ENCODE measurements at regions not wholly inside any gene's neighbourhood (a gene's known extent, or its start where the extent isn't known, plus 50 kb on each side); places are given as distances from the start of the nearest gene placed in this dataset.

- TF ChIP-seq EGR1 (IDR thresholded peaks at IDR 0.05) (no peak), EP300 (IDR thresholded peaks at IDR 0.05; ENCODE audit: borderline replicate concordance) (no peak), MAX (IDR thresholded peaks at IDR 0.05) (no peak)
Observed at GRCh38 chr12:89216211-89216952, 135.9 kb downstream of the DUSP6 start.

GRCh38 chr12:89215196-89215595, 137.1 kb downstream of the DUSP6 start:
- TF ChIP-seq EGR1 (IDR thresholded peaks at IDR 0.05) (no peak), CREB1 (IDR thresholded peaks at IDR 0.05; ENCODE audit: low read depth) (no peak), NFIC (IDR thresholded peaks at IDR 0.05) (no peak), USF1 (IDR thresholded peaks at IDR 0.05) (no peak), TAF1 (IDR thresholded peaks at IDR 0.05; ENCODE audit: low read depth) (no peak), ZBTB7A (IDR thresholded peaks at IDR 0.05; ENCODE audit: low read depth) (no peak), TCF12 (IDR thresholded peaks at IDR 0.05; ENCODE audit: low read depth) (no peak), MAX (IDR thresholded peaks at IDR 0.05) (no peak), RAD21 (IDR thresholded peaks at IDR 0.05; ENCODE audit: low read depth) (no peak), CEBPB (IDR thresholded peaks at IDR 0.05) (no peak)

GRCh38 chr12:89213747-89214146, 138.6 kb downstream of the DUSP6 start:
- TF ChIP-seq FOXM1 (IDR thresholded peaks at IDR 0.05; ENCODE audit: borderline replicate concordance, low read depth) (no peak), ZBTB7A (IDR thresholded peaks at IDR 0.05; ENCODE audit: low read depth) (no peak), EGR1 (IDR thresholded peaks at IDR 0.05) (no peak), NFIC (IDR thresholded peaks at IDR 0.05) (no peak), EP300 (IDR thresholded peaks at IDR 0.05; ENCODE audit: borderline replicate concordance) (no peak), TAF1 (IDR thresholded peaks at IDR 0.05; ENCODE audit: low read depth) (no peak), YY1 (IDR thresholded peaks at IDR 0.05; ENCODE audit: low read depth) (no peak), USF1 (IDR thresholded peaks at IDR 0.05) (no peak), MAX (IDR thresholded peaks at IDR 0.05) (no peak), RAD21 (IDR thresholded peaks at IDR 0.05; ENCODE audit: low read depth) (no peak), REST (IDR thresholded peaks at IDR 0.05; ENCODE audit: low read depth) (no peak), CEBPB (IDR thresholded peaks at IDR 0.05) (no peak), TEAD4 (IDR thresholded peaks at IDR 0.05) (no peak), TCF12 (IDR thresholded peaks at IDR 0.05; ENCODE audit: low read depth) (no peak), CREB1 (IDR thresholded peaks at IDR 0.05; ENCODE audit: low read depth) (no peak)

GRCh38 chr12:89213139-89213538, 139.2 kb downstream of the DUSP6 start:
- no peak for TF ChIP-seq TCF12 (IDR thresholded peaks at IDR 0.05; ENCODE audit: low read depth)
- no peak for TF ChIP-seq EGR1 (IDR thresholded peaks at IDR 0.05)
- no peak for TF ChIP-seq YY1 (IDR thresholded peaks at IDR 0.05; ENCODE audit: low read depth)
- no peak for TF ChIP-seq REST (IDR thresholded peaks at IDR 0.05; ENCODE audit: low read depth)
- no peak for TF ChIP-seq RAD21 (IDR thresholded peaks at IDR 0.05; ENCODE audit: low read depth)
- no peak for TF ChIP-seq FOXM1 (IDR thresholded peaks at IDR 0.05; ENCODE audit: borderline replicate concordance, low read depth)
- TF ChIP-seq USF1 (IDR thresholded peaks at IDR 0.05), result no peak
- TF ChIP-seq CREB1 (IDR thresholded peaks at IDR 0.05; ENCODE audit: low read depth), result no peak
- TF ChIP-seq NFIC (IDR thresholded peaks at IDR 0.05), result no peak
- TF ChIP-seq CEBPB (IDR thresholded peaks at IDR 0.05), result no peak
- TF ChIP-seq TEAD4 (IDR thresholded peaks at IDR 0.05), result no peak
- TF ChIP-seq TAF1 (IDR thresholded peaks at IDR 0.05; ENCODE audit: low read depth), result no peak

- no peak for TF ChIP-seq CEBPB (IDR thresholded peaks at IDR 0.05)
- no peak for TF ChIP-seq NFIC (IDR thresholded peaks at IDR 0.05)
- TF ChIP-seq REST (IDR thresholded peaks at IDR 0.05; ENCODE audit: low read depth), result no peak
- no peak for TF ChIP-seq FOXM1 (IDR thresholded peaks at IDR 0.05; ENCODE audit: borderline replicate concordance, low read depth)
- TF ChIP-seq EP300 (IDR thresholded peaks at IDR 0.05; ENCODE audit: borderline replicate concordance), result no peak
- TF ChIP-seq ZBTB7A (IDR thresholded peaks at IDR 0.05; ENCODE audit: low read depth), result no peak
- no peak for TF ChIP-seq TCF12 (IDR thresholded peaks at IDR 0.05; ENCODE audit: low read depth)
- no peak for TF ChIP-seq EGR1 (IDR thresholded peaks at IDR 0.05)
- TF ChIP-seq TAF1 (IDR thresholded peaks at IDR 0.05; ENCODE audit: low read depth), result no peak
- no peak for TF ChIP-seq RAD21 (IDR thresholded peaks at IDR 0.05; ENCODE audit: low read depth)
- TF ChIP-seq USF1 (IDR thresholded peaks at IDR 0.05), result no peak
- TF ChIP-seq CREB1 (IDR thresholded peaks at IDR 0.05; ENCODE audit: low read depth), result no peak
- TF ChIP-seq YY1 (IDR thresholded peaks at IDR 0.05; ENCODE audit: low read depth), result no peak
- no peak for TF ChIP-seq TEAD4 (IDR thresholded peaks at IDR 0.05)
- TF ChIP-seq MAX (IDR thresholded peaks at IDR 0.05), result no peak
Observed at GRCh38 chr12:89212339-89212771, 139.9 kb downstream of the DUSP6 start.
